GM10266 (cell line): ENCODE measurements at regions not wholly inside any gene's neighbourhood (a gene's known extent, or its start where the extent isn't known, plus 50 kb on each side); places are given as distances from the start of the nearest gene placed in this dataset.

Experiments used
- DNase-seq: peaks from one replicate; pipeline ENCODE4 v3.0.0; 2012; ENCODE audit errors: extremely low spot score
- TF ChIP-seq, protein P1 (sequence below): IDR thresholded peaks from 2 replicates; pipeline ENCODE4 v1.5.1; 2012; ENCODE audit warnings: mild to moderate bottlenecking, low read depth; ENCODE audit not compliant: control insufficient read depth, insufficient read depth; ENCODE audit errors: missing control alignments

DNA sequence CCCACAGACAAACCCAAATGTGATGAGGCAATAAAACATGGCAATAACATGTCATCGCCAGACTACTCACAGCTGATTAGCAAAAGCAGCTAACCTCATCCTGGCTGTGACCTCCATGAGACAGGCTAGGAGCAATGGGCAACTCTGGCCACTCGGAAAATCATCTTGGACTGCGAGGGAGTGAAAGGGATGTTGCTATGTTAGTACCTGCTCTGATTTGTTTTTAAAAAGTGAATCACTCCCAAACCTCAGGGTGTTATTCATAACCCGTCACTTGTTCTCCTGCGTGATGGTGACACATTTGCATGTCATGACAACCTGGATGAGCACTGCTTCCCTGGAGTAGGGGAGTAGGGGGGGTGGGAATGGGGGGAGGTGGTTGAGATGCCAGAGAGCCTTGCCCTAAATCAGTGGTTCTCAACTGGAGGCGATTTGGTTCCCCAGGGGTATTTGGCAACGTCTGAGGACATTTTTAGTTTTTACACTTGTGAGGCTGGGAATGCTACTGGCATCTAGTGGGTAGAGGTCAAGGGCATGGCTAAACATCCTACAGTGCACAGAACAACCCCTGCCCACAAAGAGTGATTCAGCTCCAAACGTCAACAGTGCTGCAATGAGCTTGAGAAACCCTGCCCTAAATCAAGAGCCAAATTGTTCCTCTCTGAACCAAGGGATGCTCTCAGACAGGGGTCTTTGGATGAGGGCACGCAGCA, 241.7 kb downstream of the SOX9 start:
- TF ChIP-seq, protein P1, sequence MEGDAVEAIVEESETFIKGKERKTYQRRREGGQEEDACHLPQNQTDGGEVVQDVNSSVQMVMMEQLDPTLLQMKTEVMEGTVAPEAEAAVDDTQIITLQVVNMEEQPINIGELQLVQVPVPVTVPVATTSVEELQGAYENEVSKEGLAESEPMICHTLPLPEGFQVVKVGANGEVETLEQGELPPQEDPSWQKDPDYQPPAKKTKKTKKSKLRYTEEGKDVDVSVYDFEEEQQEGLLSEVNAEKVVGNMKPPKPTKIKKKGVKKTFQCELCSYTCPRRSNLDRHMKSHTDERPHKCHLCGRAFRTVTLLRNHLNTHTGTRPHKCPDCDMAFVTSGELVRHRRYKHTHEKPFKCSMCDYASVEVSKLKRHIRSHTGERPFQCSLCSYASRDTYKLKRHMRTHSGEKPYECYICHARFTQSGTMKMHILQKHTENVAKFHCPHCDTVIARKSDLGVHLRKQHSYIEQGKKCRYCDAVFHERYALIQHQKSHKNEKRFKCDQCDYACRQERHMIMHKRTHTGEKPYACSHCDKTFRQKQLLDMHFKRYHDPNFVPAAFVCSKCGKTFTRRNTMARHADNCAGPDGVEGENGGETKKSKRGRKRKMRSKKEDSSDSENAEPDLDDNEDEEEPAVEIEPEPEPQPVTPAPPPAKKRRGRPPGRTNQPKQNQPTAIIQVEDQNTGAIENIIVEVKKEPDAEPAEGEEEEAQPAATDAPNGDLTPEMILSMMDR, result no peak

DNA sequence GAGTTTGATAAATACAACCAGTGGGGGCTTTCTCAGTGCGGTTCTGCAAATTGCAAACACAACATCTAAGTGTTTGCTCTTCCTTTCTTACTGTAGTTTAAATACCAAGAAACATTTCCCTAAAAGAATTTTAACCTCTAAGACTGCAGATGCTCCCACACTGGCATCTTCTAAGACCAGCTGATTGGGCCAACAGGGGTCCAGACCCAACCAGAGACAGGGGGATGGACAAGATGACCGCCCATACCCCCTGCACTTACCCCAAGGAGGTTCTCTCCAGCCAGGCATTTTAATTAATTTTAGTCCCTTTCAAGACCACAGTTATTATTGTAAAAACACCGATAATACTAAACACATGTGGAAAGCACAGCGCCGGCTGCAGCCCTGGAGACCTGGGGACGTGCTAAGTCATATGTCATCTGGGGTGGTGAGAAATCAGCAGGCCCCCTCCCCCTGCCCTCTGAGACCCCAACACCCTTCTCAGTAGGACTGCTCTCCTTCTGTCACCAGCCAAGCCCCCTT, 242.3 kb downstream of the SOX9 start:
- no peak for DNase-seq
- TF ChIP-seq, protein P1, result no peak

More for the DNA sequence above, 241.7 kb downstream of the SOX9 start:
- DNase-seq, result no peak

DNA sequence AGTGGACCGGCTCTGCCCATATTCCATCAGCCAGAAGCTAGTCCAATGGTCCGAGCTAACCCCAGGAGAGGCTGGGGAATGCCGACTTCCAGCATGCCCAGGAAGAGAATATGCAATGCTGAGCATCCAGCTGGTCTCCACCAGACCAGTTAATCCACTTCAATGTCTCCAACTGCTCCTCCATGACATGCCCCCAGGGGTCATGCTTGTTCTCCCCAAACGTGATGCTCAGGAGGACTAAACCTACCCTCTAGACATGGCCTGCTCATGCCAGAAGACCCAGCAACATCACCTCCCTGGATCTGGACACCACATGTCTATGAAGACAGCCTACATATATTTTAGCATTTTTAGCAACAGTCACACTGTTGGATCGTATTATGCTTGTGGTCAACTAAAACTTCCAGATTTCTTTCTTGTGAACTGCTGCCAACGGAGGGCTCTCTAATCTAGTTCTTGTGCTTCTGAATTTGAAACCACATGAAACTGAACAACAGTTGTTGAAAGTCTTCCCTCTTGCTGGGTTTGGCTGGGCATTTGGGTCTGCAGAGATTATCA, 245.1 kb downstream of the SOX9 start:
- no peak for DNase-seq
- TF ChIP-seq, protein P1, result no peak

DNA sequence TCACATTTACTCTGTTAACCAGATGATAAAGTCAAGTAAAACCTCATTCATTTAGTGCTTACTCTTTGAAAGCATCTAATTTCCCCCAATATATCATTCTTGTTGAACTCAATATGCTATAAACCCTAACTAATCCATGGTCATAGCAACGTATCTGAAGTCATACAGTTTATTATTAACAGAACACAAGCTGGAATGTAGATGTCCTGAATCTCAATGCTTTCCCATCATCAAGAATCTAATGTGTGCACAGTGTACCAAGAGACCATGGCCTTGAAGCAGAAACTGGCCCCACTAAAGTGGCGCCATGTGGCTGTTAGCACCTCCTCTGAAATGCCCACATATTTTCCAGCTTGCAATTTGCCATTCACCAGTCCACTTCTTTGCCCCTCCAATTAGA, 245.8 kb downstream of the SOX9 start:
- DNase-seq, result no peak

DNA sequence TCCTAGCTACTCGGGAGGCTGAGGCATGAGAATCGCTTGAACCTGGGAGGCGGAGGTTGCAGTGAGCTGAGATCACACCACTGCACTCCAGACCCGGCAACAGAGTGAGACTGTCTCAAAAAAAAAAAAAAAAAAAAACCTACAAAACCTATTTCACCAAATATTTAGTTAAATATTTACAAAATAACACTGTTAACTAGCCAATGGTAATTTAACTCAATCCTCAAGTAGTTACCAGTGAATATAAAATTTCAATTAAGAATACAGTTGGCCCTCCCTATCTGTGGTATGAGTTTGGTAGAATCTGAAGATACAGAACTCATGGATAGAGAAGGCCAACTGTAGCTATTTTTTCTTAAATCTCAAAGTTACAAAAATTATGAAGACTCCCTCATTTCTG, 247.4 kb downstream of the SOX9 start:
- TF ChIP-seq, protein P1, result no peak
- DNase-seq, result no peak

More for the DNA sequence above, 245.8 kb downstream of the SOX9 start:
- TF ChIP-seq, protein P1, result no peak

DNA sequence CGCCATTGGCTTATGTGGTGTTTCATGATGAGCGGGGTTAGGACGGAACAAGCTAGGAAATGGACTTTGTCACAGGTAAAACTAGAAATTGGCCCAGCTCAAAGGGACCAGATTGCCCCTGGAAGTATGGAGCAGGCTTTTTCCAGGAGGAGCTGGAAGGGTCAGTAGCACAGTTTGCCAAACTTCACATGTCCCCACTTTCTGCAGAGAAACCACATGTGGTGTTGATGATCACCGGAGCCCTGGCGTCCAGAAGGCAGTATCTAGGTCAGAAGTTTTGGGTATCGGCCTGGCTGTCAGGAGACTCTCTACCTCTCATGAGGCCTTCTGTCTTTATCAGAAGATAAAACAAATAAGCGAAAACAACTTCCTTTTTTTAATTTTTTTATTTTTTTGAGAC, 248.5 kb downstream of the SOX9 start:
- TF ChIP-seq, protein P1, result no peak
- DNase-seq, result no peak

DNA sequence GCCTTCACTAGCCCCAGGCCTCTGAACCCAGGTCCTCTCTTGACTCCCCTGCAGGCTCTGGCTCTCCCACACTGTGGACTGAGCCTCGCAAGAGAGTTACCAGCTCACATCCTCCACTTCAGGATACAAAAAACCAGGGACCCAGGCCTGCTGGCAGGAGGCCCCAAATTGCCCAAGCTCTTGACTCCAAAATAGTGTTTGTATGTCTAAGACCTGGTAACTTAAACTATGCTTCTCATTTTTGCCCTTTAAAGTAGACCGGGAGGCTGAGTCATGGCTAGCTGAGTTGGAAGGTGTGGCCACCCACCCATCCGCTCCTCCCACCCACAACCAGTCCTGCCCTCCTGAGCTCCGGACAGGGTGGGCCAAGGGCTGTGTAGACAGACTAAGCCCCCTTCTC, 250.0 kb downstream of the SOX9 start:
- TF ChIP-seq, protein P1, result no peak
- no peak for DNase-seq
